Sigmoid colon (tissue), 6 donors: ENCODE measurements at regions not wholly inside any gene's neighbourhood (a gene's known extent, or its start where the extent isn't known, plus 50 kb on each side); places are given as distances from the start of the nearest gene placed in this dataset.

Source experiments
- DNase-seq: peaks from one replicate; pipeline ENCODE4 v3.0.0-alpha.2; 2019
- H3K27ac ChIP-seq, 4 donors: fragments of 200-600 bp; sonication (generic); one replicate each; pipeline ENCODE4 v1.5.1; 2016 to 2019; ENCODE audit warnings: mild to moderate bottlenecking in 1 of 4
- H3K27me3 ChIP-seq, 3 donors: fragments of 200-600 bp; sonication (generic); one replicate each; pipeline ENCODE4 v1.5.1; 2019; ENCODE audit warnings: mild to moderate bottlenecking in 1 of 3
- H3K36me3 ChIP-seq, 4 donors: fragments of 200-600 bp; sonication (generic); one replicate each; pipeline ENCODE4 v1.5.1; 2016 to 2019
- H3K4me1 ChIP-seq, 4 donors: fragments of 200-600 bp; sonication (generic); one replicate each; pipeline ENCODE4 v1.5.1; 2017 to 2019
- H3K4me3 ChIP-seq, 4 donors: fragments of 200-600 bp; sonication (generic); one replicate each; pipeline ENCODE4 v1.5.1; 2017 to 2019; ENCODE audit warnings: mild to moderate bottlenecking in 2 of 4, moderate library complexity in 1 of 4
- H3K9me3 ChIP-seq, 4 donors: fragments of 200-600 bp in 3 of 4; sonication (generic) in 3 of 4; one replicate each; pipeline versions ENCODE4 v1.5.1 to v1.6.1; 2013 to 2019
- EP300 ChIP-seq, 4 donors: sonication (generic); formaldehyde crosslinking; IDR thresholded peaks; one replicate each; pipeline ENCODE4 v1.6.1; 2017; ENCODE audit warnings: antibody characterized with exemption in 4 of 4
- POLR2A ChIP-seq, 2 donors: fragments of 450-650 bp; IDR thresholded peaks; one replicate each; pipeline ENCODE4 v1.6.1; 2016; ENCODE audit warnings: antibody characterized with exemption in 2 of 2, mild to moderate bottlenecking in 2 of 2, moderate library complexity in 2 of 2
- POLR2AphosphoS5 ChIP-seq, 4 donors: sonication (generic); formaldehyde crosslinking; IDR thresholded peaks; one replicate each; pipeline ENCODE4 v1.6.1; 2017; ENCODE audit warnings: antibody characterized with exemption in 4 of 4
- WGBS, 2 donors: extraction: QIAGEN DNeasy Blood & Tissue Kit; methylation state at CpG; one replicate each; pipeline ENCODE4 v1.1.7; 2013; 5-methylcytosine and 5-hydroxymethylcytosine counted together
- intact Hi-C: fragments of 100-400 bp; cut with DNase I; formaldehyde crosslinking; loops from one replicate; pipeline ENCODE4 v1.15.1; 2023
- TF ChIP-seq, protein P1 (sequence below), 4 experiments: fragments of 450-650 bp in 3 of 4; fragments of 200-600 bp in 1 of 4; IDR thresholded peaks; one replicate each; pipeline ENCODE4 v1.5.1; 2016 to 2019; ENCODE audit warnings: antibody characterized with exemption in 4 of 4, mild to moderate bottlenecking in 3 of 4, moderate library complexity in 2 of 4
- donor health status: healthy with polysubstance abuse.
- donor health status: healthy.

DNA sequence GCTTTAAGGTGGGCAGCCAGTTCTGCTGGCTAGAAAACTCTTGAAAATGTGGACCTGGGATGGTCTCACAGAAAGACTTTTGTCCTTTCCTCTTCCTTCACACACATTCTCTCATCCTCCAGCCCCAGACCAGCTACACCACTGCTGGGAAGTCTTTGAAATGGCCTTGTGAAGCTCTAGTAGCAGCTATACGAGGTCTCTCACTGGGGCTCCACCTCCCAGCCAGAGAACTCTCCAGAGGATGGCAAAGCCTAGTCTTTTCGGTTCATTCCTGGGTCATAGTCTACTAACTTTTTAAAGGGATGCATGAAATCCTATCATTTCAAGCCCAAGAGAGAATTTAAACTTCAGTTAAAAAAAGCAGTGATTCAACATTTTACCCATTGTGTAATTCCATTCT lies 133.9 kb upstream of the ERCC6L2 start:
- 28 to 76% methylated on average over 2 of the region's 2 CpGs for WGBS, 2 donors
- Histone ChIP-seq H3K36me3 (no peaks in the 10 kb centered on the region), H3K27me3 (no peaks in the 10 kb centered on the region), H3K9me3 (no peaks in the 10 kb centered on the region), H3K4me3 (no peak overlapping the region), H3K4me1 (no peaks in the 10 kb centered on the region), H3K27ac (no peak overlapping the region)
- TF ChIP-seq POLR2AphosphoS5 (IDR thresholded peaks at IDR 0.05) (no peak), POLR2A (IDR thresholded peaks at IDR 0.05) (no peak), EP300 (IDR thresholded peaks at IDR 0.05) (no peak)
- TF ChIP-seq, protein P1, sequence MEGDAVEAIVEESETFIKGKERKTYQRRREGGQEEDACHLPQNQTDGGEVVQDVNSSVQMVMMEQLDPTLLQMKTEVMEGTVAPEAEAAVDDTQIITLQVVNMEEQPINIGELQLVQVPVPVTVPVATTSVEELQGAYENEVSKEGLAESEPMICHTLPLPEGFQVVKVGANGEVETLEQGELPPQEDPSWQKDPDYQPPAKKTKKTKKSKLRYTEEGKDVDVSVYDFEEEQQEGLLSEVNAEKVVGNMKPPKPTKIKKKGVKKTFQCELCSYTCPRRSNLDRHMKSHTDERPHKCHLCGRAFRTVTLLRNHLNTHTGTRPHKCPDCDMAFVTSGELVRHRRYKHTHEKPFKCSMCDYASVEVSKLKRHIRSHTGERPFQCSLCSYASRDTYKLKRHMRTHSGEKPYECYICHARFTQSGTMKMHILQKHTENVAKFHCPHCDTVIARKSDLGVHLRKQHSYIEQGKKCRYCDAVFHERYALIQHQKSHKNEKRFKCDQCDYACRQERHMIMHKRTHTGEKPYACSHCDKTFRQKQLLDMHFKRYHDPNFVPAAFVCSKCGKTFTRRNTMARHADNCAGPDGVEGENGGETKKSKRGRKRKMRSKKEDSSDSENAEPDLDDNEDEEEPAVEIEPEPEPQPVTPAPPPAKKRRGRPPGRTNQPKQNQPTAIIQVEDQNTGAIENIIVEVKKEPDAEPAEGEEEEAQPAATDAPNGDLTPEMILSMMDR (IDR thresholded peaks at IDR 0.05): no peak
- DNase-seq: no peak
- intact Hi-C loops: no loop called here

DNA sequence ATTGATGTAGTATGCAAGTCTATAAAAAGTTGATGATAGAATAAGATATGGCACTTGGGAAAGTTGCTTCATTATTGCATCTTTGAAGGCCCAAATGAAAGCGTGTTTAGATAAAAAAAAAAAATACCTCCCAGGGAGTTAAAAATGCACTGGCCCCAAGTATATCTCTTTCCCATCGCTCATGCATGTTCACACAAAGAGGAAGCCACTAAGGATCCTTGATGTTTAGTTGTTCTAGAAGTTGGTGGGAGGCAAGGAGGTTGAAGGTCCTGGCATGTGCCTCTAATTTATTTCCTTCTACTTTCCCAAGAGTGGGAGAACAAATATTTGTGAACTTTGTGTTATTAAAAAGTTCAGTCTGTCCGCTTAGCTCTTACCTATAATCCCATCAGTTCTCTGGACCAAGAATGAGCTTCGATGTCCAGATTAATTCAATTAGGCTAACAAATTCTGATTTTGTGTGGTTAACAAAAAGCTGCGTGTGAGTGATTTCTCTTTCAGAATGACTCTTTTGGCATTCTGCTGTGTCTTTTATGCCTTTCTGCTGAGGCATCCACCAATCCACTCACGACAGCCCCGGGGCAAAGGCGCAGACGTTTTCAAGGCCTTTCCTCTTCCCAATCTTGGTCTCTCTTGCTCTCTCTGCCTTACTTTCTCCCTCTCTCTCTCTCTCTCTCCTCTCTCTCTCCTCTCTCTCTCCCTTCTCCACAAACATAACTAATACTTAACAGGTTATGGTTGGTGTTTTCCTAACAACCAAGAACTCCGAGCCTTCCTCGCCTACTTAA lies 135.1 kb upstream of the ERCC6L2 start:
- WGBS, 2 donors: 81% methylated on average over 11 of the region's 11 CpGs

DNA sequence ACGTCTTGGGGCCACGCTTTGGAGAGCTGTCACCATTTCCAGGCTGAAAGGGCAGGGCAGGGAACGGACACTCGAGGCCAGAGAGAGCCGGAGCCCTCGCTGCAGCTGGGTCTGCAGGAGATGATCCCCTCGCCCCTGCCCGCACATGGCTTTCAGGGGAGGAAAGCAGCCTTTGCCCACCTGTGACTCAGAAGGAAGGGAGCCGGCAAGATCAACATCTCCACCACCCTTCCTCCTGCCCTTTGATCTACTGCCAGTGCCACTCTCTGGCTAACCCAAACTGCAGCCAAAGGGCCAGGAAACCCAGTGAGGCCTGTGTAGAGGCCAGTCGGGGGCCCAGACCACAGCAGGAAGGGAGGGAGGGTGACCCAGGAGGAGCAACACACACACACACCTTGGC lies 137.1 kb upstream of the ERCC6L2 start:
- no peak for DNase-seq
- WGBS, 2 donors: 76 to 84% methylated on average over 10 of the region's 10 CpGs
- intact Hi-C loops: no loop called here

More for the DNA sequence above, 135.1 kb upstream of the ERCC6L2 start:
- no peak for DNase-seq
- no peaks in the 10 kb centered on the region for H3K36me3 ChIP-seq
- intact Hi-C loops: no loop called here
- no peak overlapping the region for H3K27ac ChIP-seq
- no peak overlapping the region for H3K4me3 ChIP-seq
- no peak for TF ChIP-seq POLR2A (IDR thresholded peaks at IDR 0.05)
- TF ChIP-seq, protein P1 (IDR thresholded peaks at IDR 0.05): no peak
- no peak for TF ChIP-seq EP300 (IDR thresholded peaks at IDR 0.05)
- TF ChIP-seq POLR2AphosphoS5 (IDR thresholded peaks at IDR 0.05): no peak
- H3K4me1 ChIP-seq: no peaks in the 10 kb centered on the region
- H3K27me3 ChIP-seq: no peaks in the 10 kb centered on the region
- no peaks in the 10 kb centered on the region for H3K9me3 ChIP-seq

DNA sequence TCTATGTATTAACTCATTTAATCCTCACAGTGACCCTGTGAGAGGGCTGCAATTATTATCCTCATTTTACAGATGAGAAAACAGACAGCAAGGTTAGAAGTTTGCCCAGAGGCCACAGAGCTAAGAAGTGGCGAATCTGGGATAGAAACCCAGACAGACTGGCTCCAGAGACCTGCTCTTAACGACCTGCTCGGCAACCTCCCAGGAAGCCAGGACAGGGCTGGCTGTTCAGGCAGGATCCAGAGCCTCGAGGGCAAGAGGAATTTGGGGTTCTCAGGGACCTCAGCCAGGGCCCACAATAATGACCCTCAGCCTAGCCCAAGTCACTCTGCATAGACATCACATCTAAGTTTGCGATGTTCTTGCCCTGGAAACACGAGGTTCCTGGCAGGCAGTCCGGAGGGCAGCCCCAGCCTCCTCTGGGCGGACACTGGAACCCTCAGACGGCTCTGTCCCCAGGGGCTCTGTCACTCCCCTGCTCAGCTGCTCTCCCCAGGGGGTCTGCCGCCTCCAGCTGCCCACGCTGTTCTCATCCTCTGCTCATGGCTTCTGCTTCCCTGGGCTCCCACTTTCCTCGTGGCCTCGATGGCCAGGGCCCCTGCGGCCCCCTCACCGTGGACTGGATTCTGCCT lies 138.5 kb upstream of the ERCC6L2 start:
- TF ChIP-seq, protein P1 (IDR thresholded peaks at IDR 0.05): no peak
- no peak for TF ChIP-seq EP300 (IDR thresholded peaks at IDR 0.05)
- no peak for TF ChIP-seq POLR2AphosphoS5 (IDR thresholded peaks at IDR 0.05)
- TF ChIP-seq POLR2A (IDR thresholded peaks at IDR 0.05): no peak
- 78 to 84% methylated on average over 15 of the region's 15 CpGs for WGBS, 2 donors

More for the DNA sequence above, 137.1 kb upstream of the ERCC6L2 start:
- no peak overlapping the region for H3K27ac ChIP-seq
- TF ChIP-seq EP300 (IDR thresholded peaks at IDR 0.05): no peak
- TF ChIP-seq POLR2A (IDR thresholded peaks at IDR 0.05): no peak
- TF ChIP-seq POLR2AphosphoS5 (IDR thresholded peaks at IDR 0.05): no peak
- TF ChIP-seq, protein P1 (IDR thresholded peaks at IDR 0.05): no peak
- H3K36me3 ChIP-seq: no peaks in the 10 kb centered on the region
- H3K27me3 ChIP-seq: no peaks in the 10 kb centered on the region
- H3K4me3 ChIP-seq: no peak overlapping the region
- H3K4me1 ChIP-seq: peaks cover 0 to 8% (median 0%) of the 10 kb centered on the region in 4 donors
- no peaks in the 10 kb centered on the region for H3K9me3 ChIP-seq

More for the DNA sequence above, 138.5 kb upstream of the ERCC6L2 start:
- Histone ChIP-seq H3K9me3 (no peaks in the 10 kb centered on the region), H3K27me3 (no peaks in the 10 kb centered on the region), H3K36me3 (no peaks in the 10 kb centered on the region), H3K4me3 (no peak overlapping the region), H3K4me1 (peaks cover 0 to 10% (median 0%) of the 10 kb centered on the region in 4 donors), H3K27ac (no peak overlapping the region)
- no peak for DNase-seq
- intact Hi-C loops: no loop called here
